Tibial artery (tissue), 4 donors: ENCODE measurements at regions not wholly inside any gene's neighbourhood (a gene's known extent, or its start where the extent isn't known, plus 50 kb on each side); places are given as distances from the start of the nearest gene placed in this dataset.

Experiments used
- DNase-seq, 2 donors: peaks; one replicate each; pipeline ENCODE4 v3.0.0-alpha.2; 2019
- H3K27ac ChIP-seq, 2 donors: fragments of 200-600 bp; sonication (generic) in 1 of 2; 1 replicate in 1 of 2; 2 replicates in 1 of 2; pipeline ENCODE4 v1.5.1; 2018 to 2019; ENCODE audit warnings: mild to moderate bottlenecking in 1 of 2
- H3K27me3 ChIP-seq, 2 donors: fragments of 200-600 bp; sonication (generic) in 1 of 2; one replicate each; pipeline versions ENCODE4 v1.5.1 to v1.6.0; 2016 to 2019
- H3K36me3 ChIP-seq, 3 donors: fragments of 200-600 bp; sonication (generic) in 2 of 3; one replicate each; pipeline ENCODE4 v1.5.1; 2016 to 2019; ENCODE audit warnings: mild to moderate bottlenecking in 2 of 3
- H3K4me1 ChIP-seq, 4 donors: fragments of 200-600 bp; sonication (generic) in 2 of 4; 1 replicate in 3 of 4; 2 replicates in 1 of 4; pipeline ENCODE4 v1.5.1; 2016 to 2019
- H3K4me3 ChIP-seq, 2 donors: fragments of 200-600 bp; sonication (generic) in 1 of 2; 1 replicate in 1 of 2; 2 replicates in 1 of 2; pipeline ENCODE4 v1.5.1; 2018 to 2019; ENCODE audit warnings: mild to moderate bottlenecking in 2 of 2
- H3K9me3 ChIP-seq, 3 donors: fragments of 200-600 bp; sonication (generic) in 1 of 3; one replicate each; pipeline ENCODE4 v1.5.1; 2016 to 2019
- intact Hi-C: fragments of 100-400 bp; cut with DNase I; formaldehyde crosslinking; loops from one replicate; pipeline ENCODE4 v1.15.0; 2023; ENCODE audit warnings: low total_unique reads
- TF ChIP-seq, protein P1 (sequence below), 2 experiments: fragments of 200-600 bp in 1 of 2; fragments of 450-650 bp in 1 of 2; IDR thresholded peaks; one replicate each; pipeline ENCODE4 v1.5.1; 2017 to 2019; ENCODE audit warnings: antibody characterized with exemption in 2 of 2, mild to moderate bottlenecking in 1 of 2, moderate library complexity in 1 of 2

DNA sequence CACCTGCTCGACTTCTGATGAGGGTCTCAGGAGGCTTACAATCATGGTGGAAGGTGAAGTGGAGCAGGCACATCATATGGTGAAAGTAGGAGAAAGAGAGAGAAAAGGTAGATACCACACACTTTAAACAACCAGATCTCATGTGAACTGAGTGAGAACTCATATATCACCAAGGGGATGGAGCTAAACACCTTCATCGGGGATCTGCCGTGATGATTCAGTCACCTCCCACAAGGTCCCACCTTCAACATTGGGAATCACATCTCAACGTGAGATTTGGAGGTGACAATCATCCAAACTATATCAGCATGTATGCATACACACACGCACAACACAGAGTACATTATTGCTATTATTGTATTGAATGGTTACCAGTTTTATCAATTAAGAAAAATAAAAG, 453.3 kb upstream of the NRSN1 start:
- H3K4me3 ChIP-seq: no peak overlapping the region
- H3K27ac ChIP-seq: no peak overlapping the region
- TF ChIP-seq, protein P1, sequence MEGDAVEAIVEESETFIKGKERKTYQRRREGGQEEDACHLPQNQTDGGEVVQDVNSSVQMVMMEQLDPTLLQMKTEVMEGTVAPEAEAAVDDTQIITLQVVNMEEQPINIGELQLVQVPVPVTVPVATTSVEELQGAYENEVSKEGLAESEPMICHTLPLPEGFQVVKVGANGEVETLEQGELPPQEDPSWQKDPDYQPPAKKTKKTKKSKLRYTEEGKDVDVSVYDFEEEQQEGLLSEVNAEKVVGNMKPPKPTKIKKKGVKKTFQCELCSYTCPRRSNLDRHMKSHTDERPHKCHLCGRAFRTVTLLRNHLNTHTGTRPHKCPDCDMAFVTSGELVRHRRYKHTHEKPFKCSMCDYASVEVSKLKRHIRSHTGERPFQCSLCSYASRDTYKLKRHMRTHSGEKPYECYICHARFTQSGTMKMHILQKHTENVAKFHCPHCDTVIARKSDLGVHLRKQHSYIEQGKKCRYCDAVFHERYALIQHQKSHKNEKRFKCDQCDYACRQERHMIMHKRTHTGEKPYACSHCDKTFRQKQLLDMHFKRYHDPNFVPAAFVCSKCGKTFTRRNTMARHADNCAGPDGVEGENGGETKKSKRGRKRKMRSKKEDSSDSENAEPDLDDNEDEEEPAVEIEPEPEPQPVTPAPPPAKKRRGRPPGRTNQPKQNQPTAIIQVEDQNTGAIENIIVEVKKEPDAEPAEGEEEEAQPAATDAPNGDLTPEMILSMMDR (IDR thresholded peaks at IDR 0.05): no peak
- intact Hi-C loops: no loop called here
- no peaks in the 10 kb centered on the region for H3K4me1 ChIP-seq
- DNase-seq: no peak
- H3K36me3 ChIP-seq: no peaks in the 10 kb centered on the region
- H3K9me3 ChIP-seq: peaks cover 0 to 42% (median 19%) of the 10 kb centered on the region in 3 donors
- H3K27me3 ChIP-seq: no peaks in the 10 kb centered on the region

DNA sequence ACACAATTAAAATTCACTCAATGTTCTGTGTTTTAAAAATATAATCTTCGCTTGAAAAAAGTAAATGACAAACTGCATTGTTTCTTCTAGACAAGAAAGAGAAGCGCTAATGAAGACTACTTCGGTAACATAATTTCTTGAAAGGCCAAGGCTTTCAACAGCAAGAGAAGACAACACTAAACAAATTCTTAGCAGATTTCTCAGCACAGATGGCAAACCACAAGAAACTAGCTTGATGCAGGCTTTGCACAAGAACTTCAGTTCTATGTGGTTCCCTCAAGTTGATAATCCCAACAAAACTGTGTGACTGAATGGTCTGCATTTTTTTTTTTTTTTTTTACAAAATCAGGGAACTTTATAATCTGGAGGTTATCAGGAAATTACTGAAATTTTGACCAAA, 447.4 kb upstream of the NRSN1 start:
- no peaks in the 10 kb centered on the region for H3K36me3 ChIP-seq
- H3K9me3 ChIP-seq: peaks cover 0 to 11% (median 0%) of the 10 kb centered on the region in 3 donors
- TF ChIP-seq, protein P1 (IDR thresholded peaks at IDR 0.05): no peak
- DNase-seq: no peak
- H3K4me1 ChIP-seq: no peaks in the 10 kb centered on the region
- no peak overlapping the region for H3K27ac ChIP-seq
- no peak overlapping the region for H3K4me3 ChIP-seq
- H3K27me3 ChIP-seq: no peaks in the 10 kb centered on the region
- intact Hi-C loops: no loop called here

DNA sequence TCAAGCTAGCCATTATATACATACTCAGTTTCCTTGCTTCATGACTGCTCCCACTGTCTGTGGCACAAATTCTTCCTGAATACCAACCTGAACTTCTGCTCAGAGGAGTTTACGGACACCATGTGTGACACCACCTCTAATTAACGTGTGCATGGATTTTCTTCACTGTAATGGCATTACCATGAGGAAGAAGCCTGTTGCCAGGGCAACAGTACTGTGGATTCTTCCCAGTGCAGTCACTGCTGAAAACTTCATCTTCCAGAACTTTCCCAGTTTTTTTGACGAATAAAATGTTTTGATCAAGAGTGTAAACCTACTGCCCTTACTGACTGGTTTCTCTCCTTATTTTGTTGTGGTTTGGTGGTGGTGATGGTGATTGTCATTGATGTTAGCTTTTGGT, 444.3 kb upstream of the NRSN1 start:
- TF ChIP-seq, protein P1 (IDR thresholded peaks at IDR 0.05): no peak
- DNase-seq: no peak
- no peak overlapping the region for H3K27ac ChIP-seq
- no peaks in the 10 kb centered on the region for H3K4me1 ChIP-seq
- H3K36me3 ChIP-seq: no peaks in the 10 kb centered on the region
- no peaks in the 10 kb centered on the region for H3K27me3 ChIP-seq
- no peaks in the 10 kb centered on the region for H3K9me3 ChIP-seq
- intact Hi-C loops: no loop called here
- H3K4me3 ChIP-seq: no peak overlapping the region

DNA sequence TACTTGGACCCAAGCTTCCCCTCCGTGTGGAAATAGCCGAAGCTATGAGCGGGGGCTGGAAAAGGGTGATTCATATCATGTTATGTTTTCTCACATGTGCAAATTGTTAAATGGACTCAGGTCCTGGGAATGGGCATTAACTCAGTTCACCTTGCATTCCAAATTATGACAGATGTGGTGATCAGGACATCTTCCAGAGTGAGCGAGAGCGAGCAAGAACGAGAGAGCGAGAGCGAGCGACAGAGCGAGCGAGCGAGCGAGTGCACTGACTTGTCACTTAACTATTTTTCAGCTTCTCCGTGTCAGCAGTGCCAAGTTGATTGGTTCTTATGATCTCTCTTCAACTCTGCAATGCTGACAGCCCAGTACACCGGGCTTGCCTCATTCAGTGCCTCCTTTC, 437.4 kb upstream of the NRSN1 start:
- Histone ChIP-seq H3K4me3 (no peak overlapping the region), H3K36me3 (no peaks in the 10 kb centered on the region), H3K27me3 (no peaks in the 10 kb centered on the region), H3K4me1 (no peaks in the 10 kb centered on the region), H3K27ac (no peak overlapping the region), H3K9me3 (no peaks in the 10 kb centered on the region)
- TF ChIP-seq, protein P1 (IDR thresholded peaks at IDR 0.05): no peak
- intact Hi-C loops: no loop called here
- no peak for DNase-seq

DNA sequence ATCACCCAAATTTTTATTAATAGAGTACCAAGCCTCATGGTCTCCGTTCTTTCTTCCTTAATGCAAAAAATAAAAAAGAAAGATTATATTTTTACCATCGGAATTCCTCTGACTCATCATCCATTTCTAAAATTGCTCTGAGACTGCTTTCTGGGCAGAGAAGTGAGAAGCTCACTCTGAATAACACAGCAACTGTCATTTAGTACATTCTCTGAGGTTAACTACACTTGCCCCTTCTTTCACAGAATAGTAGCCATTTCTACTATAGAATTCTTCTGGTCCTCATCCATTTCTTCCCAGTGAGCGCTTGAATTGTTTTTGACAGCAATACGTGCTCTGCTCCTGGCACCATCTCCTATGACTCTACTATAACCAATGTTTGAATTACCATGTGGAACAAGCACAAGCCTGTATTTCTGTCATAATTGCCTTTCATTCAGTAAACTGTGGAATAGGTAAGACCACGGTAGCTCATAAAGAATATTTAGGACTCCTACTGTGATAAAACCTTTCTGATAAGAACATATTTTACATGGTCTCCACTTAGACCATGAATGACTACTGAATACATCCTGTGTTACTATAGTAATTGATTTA, 435.5 kb upstream of the NRSN1 start:
- DNase-seq: no peak
- no peaks in the 10 kb centered on the region for H3K9me3 ChIP-seq
- intact Hi-C loops: no loop called here
- H3K27ac ChIP-seq: no peak overlapping the region
- no peaks in the 10 kb centered on the region for H3K27me3 ChIP-seq
- no peaks in the 10 kb centered on the region for H3K36me3 ChIP-seq
- TF ChIP-seq, protein P1 (IDR thresholded peaks at IDR 0.05): no peak
- H3K4me3 ChIP-seq: no peak overlapping the region
- no peaks in the 10 kb centered on the region for H3K4me1 ChIP-seq

DNA sequence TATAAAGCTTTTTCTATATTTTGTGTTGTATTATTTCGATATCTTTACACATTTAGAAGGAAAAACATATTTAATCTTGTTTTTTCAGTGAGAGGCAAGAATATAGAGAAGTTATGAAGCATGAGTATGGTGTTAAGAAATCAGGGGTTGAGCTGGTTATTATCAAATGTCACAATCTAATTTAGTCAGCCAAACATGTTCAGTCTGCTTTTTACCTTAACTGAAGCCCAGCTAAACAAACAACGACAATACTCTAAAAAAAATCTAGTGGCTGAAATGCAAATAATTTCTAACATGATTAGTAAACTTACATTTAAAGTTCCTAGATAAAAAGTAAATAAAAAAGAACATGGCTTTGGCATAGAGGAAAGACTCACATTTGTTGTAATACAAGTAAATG, 433.8 kb upstream of the NRSN1 start:
- Histone ChIP-seq H3K27me3 (no peaks in the 10 kb centered on the region), H3K27ac (no peak overlapping the region), H3K9me3 (no peaks in the 10 kb centered on the region), H3K4me1 (no peaks in the 10 kb centered on the region), H3K4me3 (no peak overlapping the region), H3K36me3 (no peaks in the 10 kb centered on the region)
- DNase-seq: no peak
- TF ChIP-seq, protein P1 (IDR thresholded peaks at IDR 0.05): no peak
- intact Hi-C loops: no loop called here
